IMR-90 (cell line): ENCODE measurements at regions not wholly inside any gene's neighbourhood (a gene's known extent, or its start where the extent isn't known, plus 50 kb on each side); places are given as distances from the start of the nearest gene placed in this dataset.

Experiments
- ATAC-seq: fragments of 200-7000 bp; cut with Tn5 transposase; 2 replicates; pipeline ENCODE4 v1.9.1; 2020; ENCODE audit warnings: low read depth, mild to moderate bottlenecking, moderate library complexity
- BruUV-seq: library from RNA; stranded (reverse); fragments of 400-500 nt; replicated peaks from 2 replicates; lab custom pipeline; 2021; lab: Mats Ljungman, UMichigan
- CTCF ChIA-PET: fragments of 300-600 bp; formaldehyde crosslinking; extraction: SDS; loops from one replicate; lab custom pipeline; 2021; ENCODE audit warnings: antibody characterized with exemption; lab: Yijun Ruan, JAX
- POLR2A ChIA-PET: fragments of 300-600 bp; sonication (Branson Sonifier 250); formaldehyde crosslinking; loops from one replicate; lab custom pipeline; 2022; ENCODE audit warnings: antibody characterized with exemption; ENCODE audit not compliant: unreplicated experiment; lab: Charles Lee
- DNase-seq: peaks from one replicate; pipeline ENCODE4 v3.0.0; 2013
- H2AFZ ChIP-seq: replicated peaks from 2 replicates; pipeline ENCODE3; 2013; ENCODE audit warnings: low read length, mild to moderate bottlenecking; ENCODE audit not compliant: poor library complexity
- H2AK5ac ChIP-seq: 2 replicates; pipeline ENCODE4 v1.6.1; 2013; ENCODE audit warnings: low read depth, low read length, inconsistent platforms
- H2AK9ac ChIP-seq: replicated peaks from 2 replicates; pipeline ENCODE3; 2013; ENCODE audit warnings: mild to moderate bottlenecking, low read depth, low read length, moderate library complexity; ENCODE audit not compliant: poor library complexity
- H2BK120ac ChIP-seq: 2 replicates; pipeline ENCODE4 v1.6.1; 2013; ENCODE audit warnings: low read depth, low read length, inconsistent platforms
- H2BK15ac ChIP-seq: 3 replicates; pipeline ENCODE4 v1.6.1; 2013; ENCODE audit warnings: low read depth, low read length, inconsistent platforms
- H2BK20ac ChIP-seq: 2 replicates; pipeline ENCODE4 v1.6.1; 2013; ENCODE audit warnings: low read depth, mild to moderate bottlenecking, inconsistent platforms, low read length, moderate library complexity
- H2BK5ac ChIP-seq: 2 replicates; pipeline ENCODE4 v1.6.1; 2013; ENCODE audit warnings: mild to moderate bottlenecking, low read depth, low read length, inconsistent platforms; ENCODE audit not compliant: poor library complexity, severe bottlenecking
- H3K14ac ChIP-seq: replicated peaks from 2 replicates; pipeline ENCODE4 v1.6.1; 2013; ENCODE audit warnings: low read depth, low read length, inconsistent platforms
- H3K18ac ChIP-seq: 2 replicates; pipeline ENCODE4 v1.6.1; 2013; ENCODE audit warnings: low read depth, low read length, control low read depth
- H3K23ac ChIP-seq: 2 replicates; pipeline ENCODE4 v1.6.1; 2013; ENCODE audit warnings: low read depth, low read length, inconsistent platforms
- H3K27ac ChIP-seq: 2 replicates; pipeline ENCODE4 v1.5.1; 2013; ENCODE audit warnings: mild to moderate bottlenecking, control low read depth, low read length; ENCODE audit not compliant: insufficient read depth
- H3K27me3 ChIP-seq: 2 replicates; pipeline ENCODE4 v1.6.1; 2013; ENCODE audit warnings: low read length; ENCODE audit not compliant: control insufficient read depth, insufficient read depth
- H3K36me3 ChIP-seq: 2 replicates; pipeline ENCODE4 v1.6.1; 2013; ENCODE audit warnings: low read length, mixed read lengths; ENCODE audit not compliant: control insufficient read depth, insufficient read depth
- H3K4ac ChIP-seq: 2 replicates; pipeline ENCODE4 v1.6.1; 2013; ENCODE audit warnings: low read depth, low read length, inconsistent platforms
- H3K4me1 ChIP-seq: 2 replicates; pipeline ENCODE4 v1.6.1; 2013; ENCODE audit warnings: low read length, mixed read lengths; ENCODE audit not compliant: control insufficient read depth, insufficient read depth
- H3K4me2 ChIP-seq: 2 replicates; pipeline ENCODE4 v1.6.1; 2013; ENCODE audit warnings: low read depth, mild to moderate bottlenecking, control low read depth, low read length, moderate library complexity
- H3K4me3 ChIP-seq: 2 replicates; pipeline ENCODE4 v1.5.1; 2013; ENCODE audit warnings: low read depth, mild to moderate bottlenecking, control low read depth, low read length, moderate library complexity; ENCODE audit not compliant: insufficient read depth
- H3K56ac ChIP-seq: 2 replicates; pipeline ENCODE4 v1.6.1; 2013; ENCODE audit warnings: low read length, inconsistent platforms; ENCODE audit not compliant: insufficient read depth; ENCODE audit errors: extremely low read depth
- H3K79me1 ChIP-seq, 2 experiments: 2 replicates each; pipeline ENCODE4 v1.6.1; 2013; ENCODE audit warnings: low read length in 2 of 2, inconsistent platforms in 1 of 2, low read depth in 1 of 2
- H3K9ac ChIP-seq: 2 replicates; pipeline ENCODE4 v1.6.1; 2013; ENCODE audit warnings: low read depth, low read length, control low read depth
- H3K9me1 ChIP-seq: 2 replicates; pipeline ENCODE4 v1.6.1; 2013; ENCODE audit warnings: low read length, inconsistent platforms; ENCODE audit not compliant: insufficient read depth
- H3K9me3 ChIP-seq: 2 replicates; pipeline ENCODE4 v1.6.1; 2013; ENCODE audit warnings: low read length; ENCODE audit not compliant: control insufficient read depth, insufficient read depth
- H4K20me1 ChIP-seq: 2 replicates; pipeline ENCODE4 v1.6.1; 2013; ENCODE audit warnings: low read length, inconsistent platforms; ENCODE audit not compliant: insufficient read depth
- H4K5ac ChIP-seq: 2 replicates; pipeline ENCODE4 v1.6.1; 2013; ENCODE audit warnings: mild to moderate bottlenecking, low read depth, low read length, control low read depth
- H4K8ac ChIP-seq, 2 experiments: 2 replicates each; pipeline ENCODE4 v1.6.1; 2013; ENCODE audit warnings: low read depth in 2 of 2, low read length in 2 of 2, control low read depth in 1 of 2, inconsistent platforms in 1 of 2
- H4K91ac ChIP-seq: 2 replicates; pipeline ENCODE4 v1.6.1; 2013; ENCODE audit warnings: low read depth, low read length, inconsistent platforms; ENCODE audit not compliant: insufficient read depth
- MAFK ChIP-seq: IDR thresholded peaks from 2 replicates; pipeline ENCODE4 v1.6.1; 2012; ENCODE audit warnings: low read depth, low read length, improper control_type of control experiment
- WGBS, 2 experiments: methylation state at CpG; one replicate each; pipeline versions ENCODE4 v1.1.5 to v1.1.7; 2013; ENCODE audit warnings: missing lambda C conversion rate in 2 of 2; ENCODE audit not compliant: insufficient read length in 1 of 2; ENCODE audit errors: extremely low coverage in 2 of 2; 5-methylcytosine and 5-hydroxymethylcytosine counted together
- dilution Hi-C: fragments of 300-500 bp; cut with HindIII; formaldehyde crosslinking; loops from one replicate; pipeline ENCODE4 v1.14.3; 2018; ENCODE audit warnings: low sequenced_read_pairs; ENCODE audit not compliant: unreplicated experiment
- in situ Hi-C: fragments of 300-500 bp; cut with MboI; formaldehyde crosslinking; loops from 3 replicates; pipeline ENCODE4 v1.14.3; 2019; ENCODE audit warnings: low sequenced_read_pairs, inconsistent platforms, mixed read lengths
- intact Hi-C: fragments of 100-400 bp; cut with micrococcal nuclease; formaldehyde crosslinking; loops from 2 replicates; pipeline ENCODE4 v1.10.0; 2022

DNA sequence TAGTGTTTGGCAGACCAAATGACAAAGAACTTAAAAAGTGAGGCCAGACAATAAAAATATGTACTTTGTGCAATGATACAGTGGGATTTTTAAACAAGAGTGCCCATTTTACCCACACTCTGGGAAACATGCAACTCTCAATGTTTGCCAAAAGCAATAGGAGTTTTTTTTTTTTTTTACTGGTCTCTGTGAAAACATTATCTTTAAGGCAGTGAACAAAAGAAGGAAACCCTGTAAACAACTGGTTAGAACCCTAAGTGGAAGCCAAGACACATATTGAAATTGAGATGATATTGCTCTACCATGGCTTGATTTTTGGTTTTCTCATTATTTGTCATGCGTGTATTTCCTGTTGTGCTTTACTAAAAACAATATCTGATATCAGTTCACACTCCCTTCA is 67.2 kb upstream of the PPP3CA start:
- no peak for TF ChIP-seq MAFK
- Histone ChIP-seq H3K27ac (no peak overlapping the region), H4K20me1 (no peaks in the 10 kb centered on the region), H3K23ac (no peak overlapping the region), H3K56ac (no peak overlapping the region), H4K8ac (no peak overlapping the region), H3K18ac (no peak overlapping the region), H3K36me3 (no peaks in the 10 kb centered on the region), H2AK9ac (no peak overlapping the region), H2BK15ac (no peak overlapping the region), H2AK5ac (no peak overlapping the region), H3K4me3 (no peak overlapping the region), H2BK20ac (no peak overlapping the region), H2BK120ac (no peak overlapping the region), H3K9me3 (no peaks in the 10 kb centered on the region), H3K4ac (no peak overlapping the region), H2AFZ (no peak overlapping the region), H4K5ac (no peak overlapping the region), H4K91ac (no peak overlapping the region), H3K4me1 (no peaks in the 10 kb centered on the region), H3K27me3 (no peaks in the 10 kb centered on the region), H3K9ac (no peak overlapping the region), H3K9me1 (no peaks in the 10 kb centered on the region), H2BK5ac (no peak overlapping the region), H3K4me2 (no peak overlapping the region), H3K14ac (no peak overlapping the region), H3K79me1 (no peaks in the 10 kb centered on the region)
- POLR2A ChIA-PET, result no interaction called here
- ATAC-seq, result no peak
- BruUV-seq, result no TSS peak
- no CpG with 5 or more reads among the region's 1 CpG for WGBS, 2 experiments
- DNase-seq, result no peak
- CTCF ChIA-PET, result no interaction called here
- in situ Hi-C loops, result no loop called here
- intact Hi-C loops, result no loop called here
- dilution Hi-C loops, result no loop called here
